SK-N-SH (cell line): ENCODE measurements at regions not wholly inside any gene's neighbourhood (a gene's known extent, or its start where the extent isn't known, plus 50 kb on each side); places are given as distances from the start of the nearest gene placed in this dataset.

Experiments used
- CTCF ChIA-PET: fragments of 300-600, 350-600 bp; formaldehyde crosslinking; extraction: SDS; loops from one replicate; lab custom pipeline; 2021; lab: Yijun Ruan, JAX
- POLR2A ChIA-PET: fragments of 350-600 bp; sonication (Branson Sonifier 250); formaldehyde crosslinking; extraction: SDS; loops from one replicate; lab custom pipeline; 2020; ENCODE audit warnings: antibody characterized with exemption, inconsistent platforms; lab: Yijun Ruan, JAX
- DNase-seq: peaks from one replicate; pipeline ENCODE4 v3.0.0; 2012
- H2AFZ ChIP-seq: fragments of 200-600 bp; sonication (generic); 2 replicates; pipeline ENCODE4 v1.8.1; 2016; ENCODE audit warnings: antibody characterized with exemption, mild to moderate bottlenecking, low read depth
- H3F3A ChIP-seq: fragments of 200-600 bp; sonication (generic); replicated peaks from 2 replicates; pipeline ENCODE3; 2016; ENCODE audit warnings: antibody characterized with exemption, mild to moderate bottlenecking; ENCODE audit not compliant: insufficient read depth
- H3K27ac ChIP-seq, 2 experiments: fragments of 200-500 bp in 1 of 2; fragments of 200-600 bp in 1 of 2; sonication (Bioruptor generic) in 1 of 2; sonication (generic), shearing (Covaris generic) in 1 of 2; 2 replicates each; pipeline versions ENCODE4 v1.5.1 to v1.6.1; 2014 to 2016; ENCODE audit warnings: low read depth in 2 of 2, inconsistent platforms in 1 of 2, low read length in 1 of 2, mild to moderate bottlenecking in 1 of 2, mixed read lengths in 1 of 2
- H3K27me3 ChIP-seq: fragments of 200-600 bp; sonication (generic), shearing (Covaris generic); 2 replicates; pipeline ENCODE4 v1.6.1; 2016; ENCODE audit warnings: mixed run types; ENCODE audit not compliant: insufficient read depth
- H3K36me3 ChIP-seq, 2 experiments: fragments of 200-500 bp in 1 of 2; fragments of 200-600 bp in 1 of 2; sonication (Bioruptor generic) in 1 of 2; sonication (generic) in 1 of 2; replicated peaks in 1 of 2; 2 replicates each; pipeline versions ENCODE3 to v1.5.1; 2014 to 2016; ENCODE audit warnings: low read length in 1 of 2, mild to moderate bottlenecking in 1 of 2; ENCODE audit not compliant: insufficient read depth in 2 of 2, control insufficient read depth in 1 of 2
- H3K4me1 ChIP-seq, 2 experiments: fragments of 200-500 bp in 1 of 2; fragments of 200-600 bp in 1 of 2; sonication (Bioruptor generic) in 1 of 2; sonication (generic), shearing (Covaris generic) in 1 of 2; 2 replicates each; pipeline versions ENCODE4 v1.5.1 to v1.6.1; 2014 to 2016; ENCODE audit warnings: low read depth in 1 of 2, low read length in 1 of 2, mixed run types in 1 of 2; ENCODE audit not compliant: insufficient read depth in 2 of 2, control insufficient read depth in 1 of 2
- H3K4me2 ChIP-seq: fragments of 200-600 bp; sonication (generic), shearing (Covaris generic); 2 replicates; pipeline ENCODE4 v1.6.1; 2017; ENCODE audit warnings: mixed run types
- H3K4me3 ChIP-seq, 2 experiments: fragments of 200-500 bp in 1 of 2; fragments of 200-600 bp in 1 of 2; sonication (Bioruptor generic) in 1 of 2; sonication (generic), shearing (Covaris generic) in 1 of 2; 2 replicates each; pipeline versions ENCODE4 v1.5.1 to v1.8.1; 2014 to 2016; ENCODE audit warnings: low read depth in 2 of 2, inconsistent platforms in 1 of 2, low read length in 1 of 2, mild to moderate bottlenecking in 1 of 2, mixed read lengths in 1 of 2, moderate library complexity in 1 of 2
- H3K79me2 ChIP-seq: fragments of 200-600 bp; sonication (generic); 2 replicates; pipeline ENCODE4 v1.8.1; 2017; ENCODE audit warnings: mild to moderate bottlenecking; ENCODE audit not compliant: insufficient read depth
- H3K9ac ChIP-seq: fragments of 200-600 bp; sonication (generic); 2 replicates; pipeline ENCODE4 v1.6.1; 2017; ENCODE audit warnings: mixed run types
- H3K9me2 ChIP-seq: fragments of 200-600 bp; sonication (generic); 2 replicates; pipeline ENCODE4 v1.6.1; 2017; ENCODE audit warnings: mixed run types
- H3K9me3 ChIP-seq: fragments of 200-600 bp; sonication (generic); 2 replicates; pipeline ENCODE4 v1.6.1; 2017; ENCODE audit warnings: mixed run types, mild to moderate bottlenecking, moderate library complexity
- H4K20me1 ChIP-seq: fragments of 200-600 bp; sonication (generic); 2 replicates; pipeline ENCODE4 v1.6.1; 2017; ENCODE audit warnings: mild to moderate bottlenecking, mixed run types; ENCODE audit not compliant: insufficient read depth
- CHD2 ChIP-seq: fragments of 150-350 bp; IDR thresholded peaks from 2 replicates; pipeline ENCODE4 v1.6.1; 2018; ENCODE audit warnings: low read length; ENCODE audit not compliant: partially characterized antibody
- ELF1 ChIP-seq: IDR thresholded peaks from 2 replicates; pipeline ENCODE4 v1.4.0; 2012
- FOXJ3 ChIP-seq: sonication (generic); formaldehyde crosslinking; IDR thresholded peaks from 2 replicates; pipeline ENCODE4 v1.5.1; 2020; ENCODE audit warnings: mild to moderate bottlenecking, missing genetic modification reagents
- FOXM1 ChIP-seq: IDR thresholded peaks from 2 replicates; pipeline ENCODE4 v1.4.0; 2012; ENCODE audit warnings: low read depth, mild to moderate bottlenecking
- GABPA ChIP-seq: IDR thresholded peaks from 2 replicates; pipeline ENCODE4 v1.4.0; 2012; ENCODE audit warnings: low read depth, mild to moderate bottlenecking
- GATA2 ChIP-seq: sonication (generic); formaldehyde crosslinking; IDR thresholded peaks from 2 replicates; pipeline ENCODE4 v1.5.0; 2020; ENCODE audit warnings: mild to moderate bottlenecking, missing genetic modification reagents
- JUND ChIP-seq: IDR thresholded peaks from 2 replicates; pipeline ENCODE4 v1.4.0; 2012
- MXI1 ChIP-seq: IDR thresholded peaks from 2 replicates; pipeline ENCODE4 v1.6.1; 2012; ENCODE audit warnings: mild to moderate bottlenecking, low read depth, low read length, improper control_type of control experiment
- NFIC ChIP-seq: IDR thresholded peaks from 2 replicates; pipeline ENCODE4 v1.4.0; 2012; ENCODE audit warnings: borderline replicate concordance
- NRF1 ChIP-seq: IDR thresholded peaks from 2 replicates; pipeline ENCODE4 v1.6.1; 2012; ENCODE audit warnings: low read depth, mild to moderate bottlenecking, low read length
- POLR2AphosphoS5 ChIP-seq: IDR thresholded peaks from 2 replicates; pipeline ENCODE4 v1.6.1; 2012; ENCODE audit warnings: low read depth, low read length
- RFX5 ChIP-seq: IDR thresholded peaks from 2 replicates; pipeline ENCODE4 v1.6.1; 2012; ENCODE audit warnings: mild to moderate bottlenecking, improper control_type of control experiment, low read length
- RXRA ChIP-seq: IDR thresholded peaks from 2 replicates; pipeline ENCODE4 v1.4.0; 2012; ENCODE audit warnings: low read depth, mild to moderate bottlenecking, borderline replicate concordance
- TAF1 ChIP-seq: IDR thresholded peaks from 2 replicates; pipeline ENCODE4 v1.6.1; 2012; ENCODE audit warnings: low read depth, mild to moderate bottlenecking, low read length, moderate library complexity, borderline replicate concordance
- TCF12 ChIP-seq: IDR thresholded peaks from 2 replicates; pipeline ENCODE4 v1.4.0; 2012
- WGBS: methylation state at CpG from one replicate; pipeline ENCODE4 v1.1.6; 2017; ENCODE audit warnings: low lambda C conversion rate; 5-methylcytosine and 5-hydroxymethylcytosine counted together
- TF ChIP-seq, protein P1 (sequence below): fragments of 200-600 bp; sonication (generic); IDR thresholded peaks from 2 replicates; pipeline ENCODE4 v1.6.1; 2017; ENCODE audit warnings: antibody characterized with exemption, mild to moderate bottlenecking, moderate library complexity

DNA sequence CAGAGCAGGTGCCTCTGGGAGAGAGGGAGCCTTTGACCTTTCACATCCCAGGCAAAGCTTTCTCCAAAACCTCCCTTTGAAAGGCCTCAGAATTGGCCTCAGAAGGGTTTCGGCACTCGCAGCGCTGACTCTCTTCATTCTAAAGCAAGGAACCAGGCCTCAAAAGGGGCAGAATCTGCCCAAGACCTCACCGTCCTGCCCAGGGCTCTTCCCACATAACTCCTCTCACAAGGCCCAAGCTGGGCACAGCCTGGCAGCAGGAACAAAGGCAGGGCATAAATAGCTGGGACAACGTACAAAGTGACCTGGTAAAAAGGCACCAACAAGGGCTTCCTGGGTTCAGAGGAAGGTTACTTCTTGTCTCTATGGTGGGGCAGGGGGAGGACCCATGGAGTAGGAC, 166.3 kb upstream of the FSTL4 start:
- POLR2A ChIA-PET, result no interaction called here
- TF ChIP-seq MXI1, result no peak
- no peaks in the 10 kb centered on the region for H3K36me3 ChIP-seq
- H3K27me3 ChIP-seq, result no peaks in the 10 kb centered on the region
- H3K9me2 ChIP-seq, result no peaks in the 10 kb centered on the region
- no peaks in the 10 kb centered on the region for H3K79me2 ChIP-seq
- H3F3A ChIP-seq, result no peaks in the 10 kb centered on the region
- DNase-seq, result no peak
- no peaks in the 10 kb centered on the region for H4K20me1 ChIP-seq
- no peak overlapping the region for H3K27ac ChIP-seq
- no peaks in the 10 kb centered on the region for H3K9me3 ChIP-seq
- no peak overlapping the region for H3K9ac ChIP-seq
- H3K4me1 ChIP-seq, result no peaks in the 10 kb centered on the region; a peak in 1 of 4 replicates
- CTCF ChIA-PET, result interaction anchor here (1.0 to 1.5 kb wide), 2 partner anchors 9 to 26 kb away, joined by 3 read pairs; no protein-coding TSS in a partner anchor
- no peak overlapping the region for H3K4me3 ChIP-seq
- H3K4me2 ChIP-seq, result no peak overlapping the region
- no peak overlapping the region for H2AFZ ChIP-seq
- 62% methylated on average over 5 of the region's 5 CpGs for WGBS

DNA sequence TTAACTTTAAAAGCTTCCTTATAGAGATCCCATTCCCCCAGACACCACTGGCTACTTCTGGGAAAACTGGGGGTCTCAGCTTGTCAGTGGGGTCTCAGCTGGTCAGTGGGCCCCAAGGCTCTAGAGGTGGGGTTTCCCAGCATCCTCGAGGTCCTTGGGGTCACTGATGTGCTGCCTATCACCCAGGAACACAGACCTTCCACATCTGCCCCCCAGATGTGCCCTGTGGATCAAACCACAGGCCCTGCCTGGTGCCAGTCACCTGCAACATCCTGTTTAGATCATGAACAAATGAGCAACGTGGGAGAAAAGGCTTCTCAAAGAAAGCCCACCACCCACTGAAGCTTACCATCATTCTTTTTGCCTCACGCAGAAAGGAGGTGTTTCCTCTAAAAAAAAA, 165.6 kb upstream of the FSTL4 start:
- Histone ChIP-seq H3K4me2 (no peak overlapping the region), H3K9me2 (no peaks in the 10 kb centered on the region), H3K27me3 (no peaks in the 10 kb centered on the region), H3K36me3 (no peaks in the 10 kb centered on the region), H4K20me1 (no peaks in the 10 kb centered on the region), H3K4me1 (no peaks in the 10 kb centered on the region; a peak in 1 of 4 replicates), H3K9me3 (no peaks in the 10 kb centered on the region), H3K79me2 (no peaks in the 10 kb centered on the region), H2AFZ (no peak overlapping the region), H3F3A (no peaks in the 10 kb centered on the region), H3K27ac (no peak overlapping the region), H3K9ac (no peak overlapping the region), H3K4me3 (no peak overlapping the region)
- TF ChIP-seq GABPA, result no peak
- TF ChIP-seq TAF1, result no peak
- no peak for TF ChIP-seq ELF1
- TF ChIP-seq NRF1, result no peak
- TF ChIP-seq CHD2, result no peak
- no peak for TF ChIP-seq FOXJ3
- no peak for TF ChIP-seq NFIC
- TF ChIP-seq RXRA, result no peak
- TF ChIP-seq TCF12, result no peak
- TF ChIP-seq, protein P1, sequence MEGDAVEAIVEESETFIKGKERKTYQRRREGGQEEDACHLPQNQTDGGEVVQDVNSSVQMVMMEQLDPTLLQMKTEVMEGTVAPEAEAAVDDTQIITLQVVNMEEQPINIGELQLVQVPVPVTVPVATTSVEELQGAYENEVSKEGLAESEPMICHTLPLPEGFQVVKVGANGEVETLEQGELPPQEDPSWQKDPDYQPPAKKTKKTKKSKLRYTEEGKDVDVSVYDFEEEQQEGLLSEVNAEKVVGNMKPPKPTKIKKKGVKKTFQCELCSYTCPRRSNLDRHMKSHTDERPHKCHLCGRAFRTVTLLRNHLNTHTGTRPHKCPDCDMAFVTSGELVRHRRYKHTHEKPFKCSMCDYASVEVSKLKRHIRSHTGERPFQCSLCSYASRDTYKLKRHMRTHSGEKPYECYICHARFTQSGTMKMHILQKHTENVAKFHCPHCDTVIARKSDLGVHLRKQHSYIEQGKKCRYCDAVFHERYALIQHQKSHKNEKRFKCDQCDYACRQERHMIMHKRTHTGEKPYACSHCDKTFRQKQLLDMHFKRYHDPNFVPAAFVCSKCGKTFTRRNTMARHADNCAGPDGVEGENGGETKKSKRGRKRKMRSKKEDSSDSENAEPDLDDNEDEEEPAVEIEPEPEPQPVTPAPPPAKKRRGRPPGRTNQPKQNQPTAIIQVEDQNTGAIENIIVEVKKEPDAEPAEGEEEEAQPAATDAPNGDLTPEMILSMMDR, result no peak
- no peak for TF ChIP-seq JUND
- TF ChIP-seq RFX5, result no peak
- TF ChIP-seq POLR2AphosphoS5, result no peak
- no peak for TF ChIP-seq FOXM1
- TF ChIP-seq GATA2, result no peak
- CTCF ChIA-PET, result interaction anchor here (1.5 kb wide), 1 partner anchor 25 kb away, joined by 3 read pairs; no protein-coding TSS in a partner anchor
- 31% methylated on average over 3 of the region's 3 CpGs for WGBS
- DNase-seq, result no peak
- POLR2A ChIA-PET, result no interaction called here
